K562 (cell line): ENCODE measurements at regions not wholly inside any gene's neighbourhood (a gene's known extent, or its start where the extent isn't known, plus 50 kb on each side); places are given as distances from the start of the nearest gene placed in this dataset.

Experiments
- ATAC-seq: fragments of 200-7000 bp; cut with Tn5 transposase; 3 replicates; pipeline ENCODE4 v1.9.1; 2020; ENCODE audit warnings: moderate library complexity
- BruUV-seq: library from RNA; stranded (reverse); fragments of 400-500 nt; replicated peaks from 2 replicates; lab custom pipeline; 2021; lab: Mats Ljungman, UMichigan
- CTCF ChIA-PET: fragments of 300-600 bp; formaldehyde crosslinking; extraction: SDS; loops from one replicate; lab custom pipeline; 2021; ENCODE audit warnings: low intra/inter-chr PET ratio; lab: Yijun Ruan, JAX
- POLR2A ChIA-PET: fragments of 300-600, 350-650 bp; sonication (Branson Sonifier 250); formaldehyde crosslinking; extraction: SDS; loops from one replicate; lab custom pipeline; 2021; ENCODE audit warnings: antibody characterized with exemption, inconsistent platforms; lab: Yijun Ruan, JAX
- DNase-seq, 4 experiments: peaks; one replicate each; pipeline versions ENCODE4 v3.0.0 to v3.0.0-alpha.2; 2011 to 2018; ENCODE audit warnings: low spot score in 3 of 4, mixed read lengths in 3 of 4; ENCODE audit errors: extremely low read depth in 1 of 4
- FAIRE-seq: peaks from 2 replicates; lab custom pipeline; 2011; peaks lifted over from hg19 to GRCh38; lab: Jason Lieb, UNC
- H2AFZ ChIP-seq: 2 replicates; pipeline ENCODE4 v1.6.0; 2011; ENCODE audit warnings: low read depth, low read length, control low read depth, inconsistent platforms
- H3K27ac ChIP-seq: fragments of 200-600 bp; 3 replicates; pipeline ENCODE4 v1.8.0; 2011; ENCODE audit warnings: low read depth, mild to moderate bottlenecking, control low read depth, inconsistent platforms, low read length, moderate library complexity, mixed read lengths; ENCODE audit errors: extremely low read depth
- H3K27me3 ChIP-seq, 2 experiments: fragments of 300-600 bp in 1 of 2; 2 replicates in 1 of 2; 3 replicates in 1 of 2; pipeline versions ENCODE4 v1.6.0 to v1.8.0; 2011; ENCODE audit warnings: inconsistent platforms in 2 of 2, low read length in 2 of 2, mild to moderate bottlenecking in 1 of 2, mixed read lengths in 1 of 2, moderate library complexity in 1 of 2; ENCODE audit not compliant: control insufficient read depth in 2 of 2, insufficient read depth in 2 of 2
- H3K36me3 ChIP-seq: fragments of 300-600 bp; 3 replicates; pipeline ENCODE4 v1.8.0; 2011; ENCODE audit warnings: mild to moderate bottlenecking, low read length, inconsistent platforms; ENCODE audit not compliant: control insufficient read depth, insufficient read depth
- H3K4me1 ChIP-seq, 2 experiments: fragments of 200-600 bp in 1 of 2; replicated peaks in 1 of 2; 2 replicates in 1 of 2; 3 replicates in 1 of 2; pipeline versions ENCODE4 v1.5.1 to v1.8.0; 2011; ENCODE audit warnings: inconsistent platforms in 2 of 2, low read length in 2 of 2, mild to moderate bottlenecking in 1 of 2, mixed read lengths in 1 of 2, moderate library complexity in 1 of 2; ENCODE audit not compliant: control insufficient read depth in 2 of 2, insufficient read depth in 2 of 2
- H3K4me2 ChIP-seq: 2 replicates; pipeline ENCODE4 v1.6.1; 2011; ENCODE audit warnings: low read length, control low read depth, inconsistent platforms, mixed read lengths; ENCODE audit not compliant: insufficient read depth
- H3K4me3 ChIP-seq: fragments of 200-600 bp; sonication (generic), shearing (Covaris generic); 2 replicates; pipeline ENCODE4 v1.5.1; 2016; ENCODE audit warnings: control low read depth, inconsistent platforms
- H3K79me2 ChIP-seq: fragments of 200-600 bp; 3 replicates; pipeline ENCODE4 v1.8.0; 2011; ENCODE audit warnings: low read length, inconsistent platforms; ENCODE audit not compliant: control insufficient read depth, insufficient read depth
- H3K9ac ChIP-seq, 2 experiments: 2 replicates each; pipeline versions ENCODE4 v1.6.0 to v1.6.1; 2011; ENCODE audit warnings: low read depth in 2 of 2, low read length in 2 of 2, control low read depth in 1 of 2, inconsistent platforms in 1 of 2, mild to moderate bottlenecking in 1 of 2, mixed read lengths in 1 of 2; ENCODE audit not compliant: insufficient read depth in 1 of 2
- H3K9me1 ChIP-seq: one replicate; pipeline ENCODE4 v1.6.0; 2011; ENCODE audit warnings: inconsistent platforms, mild to moderate bottlenecking, low read length, moderate library complexity; ENCODE audit not compliant: control insufficient read depth, insufficient read depth
- H3K9me3 ChIP-seq: replicated peaks from 2 replicates; pipeline ENCODE4 v1.5.1; 2011; ENCODE audit warnings: low read depth, low read length, inconsistent platforms; ENCODE audit not compliant: control insufficient read depth, insufficient read depth
- H4K20me1 ChIP-seq: replicated peaks from 2 replicates; pipeline ENCODE4 v1.6.1; 2011; ENCODE audit warnings: low read length, inconsistent platforms, mixed read lengths; ENCODE audit not compliant: control insufficient read depth, insufficient read depth
- ADNP ChIP-seq: fragments of 200-800 bp; sonication (Bioruptor generic); IDR thresholded peaks from 2 replicates; pipeline ENCODE4 v1.6.1; 2016; ENCODE audit warnings: missing genetic modification characterization, missing compliant biosample characterization
- ATF1 ChIP-seq, 2 experiments: fragments of 450-650 bp in 1 of 2; IDR thresholded peaks; 2 replicates each; pipeline ENCODE4 v1.6.1; 2016; ENCODE audit warnings: missing compliant biosample characterization in 1 of 2, missing genetic modification characterization in 1 of 2
- ATF7 ChIP-seq: fragments of 450-650 bp; IDR thresholded peaks from 2 replicates; pipeline ENCODE4 v1.7.1; 2014; ENCODE audit warnings: mild to moderate bottlenecking, moderate library complexity
- L3MBTL2 ChIP-seq: fragments of 450-650 bp; IDR thresholded peaks from 2 replicates; pipeline ENCODE4 v1.6.1; 2016; ENCODE audit warnings: mild to moderate bottlenecking, moderate library complexity
- NR2F6 ChIP-seq: fragments of 450-650 bp; formaldehyde crosslinking; IDR thresholded peaks from 2 replicates; pipeline ENCODE4 v1.4.0; 2020; ENCODE audit warnings: mild to moderate bottlenecking
- NUFIP1 ChIP-seq: fragments of 450-650 bp; IDR thresholded peaks from 2 replicates; pipeline ENCODE4 v1.6.1; 2018; ENCODE audit not compliant: partially characterized antibody
- POLR3G ChIP-seq: IDR thresholded peaks from 2 replicates; pipeline ENCODE4 v1.6.1; 2011; ENCODE audit not compliant: insufficient read length, insufficient replicate concordance; ENCODE audit errors: extremely low read depth
- POU5F1 ChIP-seq: fragments of 150-350 bp; IDR thresholded peaks from 2 replicates; pipeline ENCODE4 v1.6.1; 2014; ENCODE audit warnings: borderline replicate concordance, low read length, low read depth, mild to moderate bottlenecking; ENCODE audit not compliant: partially characterized antibody
- SRSF7 ChIP-seq: fragments of 200-400 bp; formaldehyde crosslinking; optimal IDR thresholded peaks from 2 replicates; pipeline ENCODE3; 2017; ENCODE audit warnings: mild to moderate bottlenecking, low read depth, low read length
- ZFPM2 ChIP-seq: fragments of 250-450 bp; sonication (Bioruptor Pico); IDR thresholded peaks from 2 replicates; pipeline ENCODE4 v1.5.1; 2022; ENCODE audit warnings: mild to moderate bottlenecking
- ZNF212 ChIP-seq: fragments of 450-650 bp; formaldehyde crosslinking; IDR thresholded peaks from 2 replicates; pipeline ENCODE4 v1.4.0; 2020; ENCODE audit warnings: mild to moderate bottlenecking
- ZNF77 ChIP-seq: fragments of 250-450 bp; sonication (Bioruptor Pico); IDR thresholded peaks from 2 replicates; pipeline ENCODE4 v1.5.0; 2020
- WGBS: fragments of 100-300 bp; shearing (Covaris generic); methylation state at CpG from one replicate; pipeline ENCODE4 v1.1.6; 2016; ENCODE audit warnings: low coverage, mixed read lengths; ENCODE audit not compliant: insufficient coverage; ENCODE audit errors: missing lambda C conversion rate; 5-methylcytosine and 5-hydroxymethylcytosine counted together
- in situ Hi-C: fragments of 300-500 bp; cut with MboI; formaldehyde crosslinking; loops from 4 replicates; pipeline ENCODE4 v1.15.0; 2018; ENCODE audit warnings: inconsistent platforms, mixed read lengths
- intact Hi-C: fragments of 100-400 bp; cut with micrococcal nuclease; formaldehyde crosslinking; loops from 2 replicates; pipeline ENCODE4 v1.14.2; 2022
- TF ChIP-seq, protein P1 (sequence below): fragments of 250-450 bp; sonication (Bioruptor Pico); IDR thresholded peaks from 2 replicates; pipeline ENCODE4 v1.5.0; 2021
- TF ChIP-seq, protein P2 (sequence below): fragments of 450-650 bp; formaldehyde crosslinking; IDR thresholded peaks from 2 replicates; pipeline ENCODE4 v1.4.0; 2020; ENCODE audit warnings: mild to moderate bottlenecking, mixed read lengths

DNA sequence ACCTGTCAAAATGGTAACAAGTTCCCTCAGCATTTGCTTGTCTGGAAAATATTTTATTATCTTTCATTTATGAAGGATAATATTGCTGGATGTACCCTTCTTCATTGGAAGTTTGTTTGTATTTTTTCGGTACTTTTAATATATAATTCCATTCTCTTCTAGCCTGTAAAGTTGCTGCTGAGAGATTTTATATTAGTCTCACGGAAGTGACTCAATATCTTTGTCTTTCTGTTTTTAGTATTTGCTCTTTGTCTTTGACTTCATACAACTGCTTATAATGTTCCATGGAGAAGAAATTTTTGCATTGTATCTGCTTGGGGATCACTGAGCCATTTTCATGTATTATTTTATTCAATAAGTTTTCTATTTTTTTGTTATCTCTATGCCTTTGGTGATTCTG is 1777.5 kb downstream of the BRINP3 start:
- FAIRE-seq = no peak
- CTCF ChIA-PET = no interaction called here

DNA sequence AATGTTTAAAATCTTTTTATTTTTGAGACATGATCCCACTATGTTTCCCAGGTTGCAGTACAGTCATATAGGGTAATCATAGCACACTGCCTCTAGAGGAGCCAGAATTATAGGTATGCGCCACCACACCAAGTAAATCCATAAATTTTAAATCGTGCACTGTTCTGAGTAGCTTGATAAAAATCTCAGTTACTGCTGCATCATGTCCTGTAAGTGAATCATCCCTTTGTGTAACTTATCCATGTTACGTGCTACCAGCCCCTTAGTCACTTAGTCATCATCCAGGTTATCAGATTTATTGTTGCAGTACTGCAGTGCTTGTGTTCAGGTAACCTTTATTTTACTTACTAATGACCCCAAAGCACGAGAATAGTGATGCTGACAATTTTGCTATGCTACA is 1770.9 kb downstream of the BRINP3 start:
- no peaks in the 10 kb centered on the region for H3K27me3 ChIP-seq
- H3K27ac ChIP-seq = no peak overlapping the region
- ATAC-seq (no peak), DNase-seq (no peak), FAIRE-seq (no peak)
- WGBS = 1% methylated on average over 4 of the region's 4 CpGs
- H3K4me2 ChIP-seq = no peak overlapping the region
- no peak overlapping the region for H2AFZ ChIP-seq
- CTCF ChIA-PET = no interaction called here
- in situ Hi-C loops (no loop called here), intact Hi-C loops (no loop called here)
- H3K9me1 ChIP-seq = no peaks in the 10 kb centered on the region
- H3K4me3 ChIP-seq = no peak overlapping the region
- H3K36me3 ChIP-seq = no peaks in the 10 kb centered on the region
- H4K20me1 ChIP-seq = no peaks in the 10 kb centered on the region
- H3K4me1 ChIP-seq = no peaks in the 10 kb centered on the region
- H3K9ac ChIP-seq = no peak overlapping the region
- no TSS peak for BruUV-seq
- TF ChIP-seq POU5F1 = no peak
- no peak for TF ChIP-seq ADNP
- TF ChIP-seq, protein P1, sequence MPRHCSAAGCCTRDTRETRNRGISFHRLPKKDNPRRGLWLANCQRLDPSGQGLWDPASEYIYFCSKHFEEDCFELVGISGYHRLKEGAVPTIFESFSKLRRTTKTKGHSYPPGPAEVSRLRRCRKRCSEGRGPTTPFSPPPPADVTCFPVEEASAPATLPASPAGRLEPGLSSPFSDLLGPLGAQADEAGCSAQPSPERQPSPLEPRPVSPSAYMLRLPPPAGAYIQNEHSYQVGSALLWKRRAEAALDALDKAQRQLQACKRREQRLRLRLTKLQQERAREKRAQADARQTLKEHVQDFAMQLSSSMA (CRISPR knock-in tag) = no peak
- TF ChIP-seq, protein P2, sequence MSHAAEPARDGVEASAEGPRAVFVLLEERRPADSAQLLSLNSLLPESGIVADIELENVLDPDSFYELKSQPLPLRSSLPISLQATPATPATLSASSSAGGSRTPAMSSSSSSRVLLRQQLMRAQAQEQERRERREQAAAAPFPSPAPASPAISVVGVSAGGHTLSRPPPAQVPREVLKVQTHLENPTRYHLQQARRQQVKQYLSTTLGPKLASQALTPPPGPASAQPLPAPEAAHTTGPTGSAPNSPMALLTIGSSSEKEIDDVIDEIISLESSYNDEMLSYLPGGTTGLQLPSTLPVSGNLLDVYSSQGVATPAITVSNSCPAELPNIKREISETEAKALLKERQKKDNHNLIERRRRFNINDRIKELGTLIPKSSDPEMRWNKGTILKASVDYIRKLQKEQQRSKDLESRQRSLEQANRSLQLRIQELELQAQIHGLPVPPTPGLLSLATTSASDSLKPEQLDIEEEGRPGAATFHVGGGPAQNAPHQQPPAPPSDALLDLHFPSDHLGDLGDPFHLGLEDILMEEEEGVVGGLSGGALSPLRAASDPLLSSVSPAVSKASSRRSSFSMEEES = no peak
- TF ChIP-seq ZNF77 (CRISPR knock-in tag) = no peak
- no peak for TF ChIP-seq ZNF212 (CRISPR knock-in tag)
- no peak for TF ChIP-seq NUFIP1
- TF ChIP-seq SRSF7 = no peak
- TF ChIP-seq NR2F6 (CRISPR knock-in tag) = no peak
- POLR2A ChIA-PET = no interaction called here
- H3K79me2 ChIP-seq = no peaks in the 10 kb centered on the region
- no peaks in the 10 kb centered on the region; the same call in 1 of the 2 replicates for H3K9me3 ChIP-seq

More for the DNA sequence above, 1777.5 kb downstream of the BRINP3 start:
- BruUV-seq = no TSS peak
- H2AFZ ChIP-seq = no peak overlapping the region
- H4K20me1 ChIP-seq = no peaks in the 10 kb centered on the region
- in situ Hi-C loops = no loop called here
- H3K79me2 ChIP-seq = no peaks in the 10 kb centered on the region
- no peaks in the 10 kb centered on the region; the same call in 1 of the 2 replicates for H3K9me3 ChIP-seq
- no peaks in the 10 kb centered on the region for H3K4me1 ChIP-seq
- no peak overlapping the region for H3K9ac ChIP-seq
- DNase-seq = no peak
- H3K9me1 ChIP-seq = no peaks in the 10 kb centered on the region
- intact Hi-C loops = no loop called here
- H3K27ac ChIP-seq = no peak overlapping the region
- POLR2A ChIA-PET = no interaction called here
- no peak overlapping the region for H3K4me3 ChIP-seq
- ATAC-seq = no peak
- no peak overlapping the region for H3K4me2 ChIP-seq
- H3K36me3 ChIP-seq = no peaks in the 10 kb centered on the region
- H3K27me3 ChIP-seq = no peaks in the 10 kb centered on the region
- TF ChIP-seq ATF1 (CRISPR knock-in tag; IDR thresholded peaks at IDR 0.05) (no peak), ATF1 (tag; IDR thresholded peaks at IDR 0.05) (no peak), ATF7 (no peak), POLR3G (no peak), ZFPM2 (CRISPR knock-in tag) (no peak), L3MBTL2 (no peak)
- 0% methylated on average over 2 of the region's 2 CpGs for WGBS
